Panc1 (cell line): ENCODE measurements at regions not wholly inside any gene's neighbourhood (a gene's known extent, or its start where the extent isn't known, plus 50 kb on each side); places are given as distances from the start of the nearest gene placed in this dataset.

Experiments
- POLR2AphosphoS5 ChIP-seq: IDR thresholded peaks from 2 replicates; pipeline ENCODE4 v1.6.1; 2012; ENCODE audit warnings: mild to moderate bottlenecking, low read depth, low read length, moderate library complexity
- TCF7L2 ChIP-seq: IDR thresholded peaks from 2 replicates; pipeline ENCODE4 v1.6.1; 2011; ENCODE audit warnings: mild to moderate bottlenecking, low read depth, low read length, inconsistent platforms
- TF ChIP-seq, protein P1 (sequence below): fragments of 450-650 bp; IDR thresholded peaks from 2 replicates; pipeline ENCODE4 v1.5.1; 2017; ENCODE audit warnings: mild to moderate bottlenecking

DNA sequence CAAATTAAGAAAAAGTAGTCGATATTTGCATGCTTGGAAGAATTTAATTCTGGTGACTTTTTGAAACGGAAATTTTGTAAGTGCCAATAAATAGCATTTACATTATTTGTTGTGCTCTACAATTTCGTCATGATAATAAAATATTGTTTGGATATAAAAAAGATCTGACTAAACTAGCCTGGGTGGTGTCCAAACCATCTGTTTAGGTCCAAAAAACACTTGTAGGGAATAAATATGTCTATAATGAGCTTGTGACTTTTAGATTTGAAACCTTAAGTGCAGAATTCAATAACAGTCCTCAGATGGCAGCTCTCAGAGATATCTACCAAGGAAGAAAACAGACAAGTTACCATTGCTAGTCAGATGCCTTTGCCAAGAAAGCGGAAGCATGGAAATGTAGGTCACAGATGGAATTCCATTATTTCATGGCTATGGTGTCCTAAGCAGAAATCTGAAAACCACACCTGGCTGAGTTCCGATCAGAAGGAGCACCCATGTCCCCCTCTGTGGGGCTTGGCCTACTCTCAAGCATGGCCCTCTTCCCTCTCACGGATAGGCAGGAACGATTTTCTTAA lies 731.1 kb downstream of the RNF144A start:
- TF ChIP-seq, protein P1, sequence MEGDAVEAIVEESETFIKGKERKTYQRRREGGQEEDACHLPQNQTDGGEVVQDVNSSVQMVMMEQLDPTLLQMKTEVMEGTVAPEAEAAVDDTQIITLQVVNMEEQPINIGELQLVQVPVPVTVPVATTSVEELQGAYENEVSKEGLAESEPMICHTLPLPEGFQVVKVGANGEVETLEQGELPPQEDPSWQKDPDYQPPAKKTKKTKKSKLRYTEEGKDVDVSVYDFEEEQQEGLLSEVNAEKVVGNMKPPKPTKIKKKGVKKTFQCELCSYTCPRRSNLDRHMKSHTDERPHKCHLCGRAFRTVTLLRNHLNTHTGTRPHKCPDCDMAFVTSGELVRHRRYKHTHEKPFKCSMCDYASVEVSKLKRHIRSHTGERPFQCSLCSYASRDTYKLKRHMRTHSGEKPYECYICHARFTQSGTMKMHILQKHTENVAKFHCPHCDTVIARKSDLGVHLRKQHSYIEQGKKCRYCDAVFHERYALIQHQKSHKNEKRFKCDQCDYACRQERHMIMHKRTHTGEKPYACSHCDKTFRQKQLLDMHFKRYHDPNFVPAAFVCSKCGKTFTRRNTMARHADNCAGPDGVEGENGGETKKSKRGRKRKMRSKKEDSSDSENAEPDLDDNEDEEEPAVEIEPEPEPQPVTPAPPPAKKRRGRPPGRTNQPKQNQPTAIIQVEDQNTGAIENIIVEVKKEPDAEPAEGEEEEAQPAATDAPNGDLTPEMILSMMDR = no peak
- no peak for TF ChIP-seq POLR2AphosphoS5
- no peak for TF ChIP-seq TCF7L2
